HG03045 (cell line): ENCODE measurements at regions not wholly inside any gene's neighbourhood (a gene's known extent, or its start where the extent isn't known, plus 50 kb on each side); places are given as distances from the start of the nearest gene placed in this dataset.
"Not testable (repeated sequence)": the region's sequence is repeated elsewhere in the genome, so short reads cannot be mapped to it uniquely, and the experiment has no call there.

ENCODE experiments used
- ATAC-seq: cut with Tn5 transposase; IDR thresholded peaks from one replicate; pipeline ENCODE4 v1.9.1; 2021; ENCODE audit warnings: mild to moderate bottlenecking, moderate library complexity; ENCODE audit not compliant: unreplicated experiment

GRCh38 chr4:149211876-149212275 is 603.8 kb downstream of the IQCM start:
- no peak for ATAC-seq

- ATAC-seq, result no peak
Measured at GRCh38 chr4:149203256-149204001, 612.2 kb downstream of the IQCM start.

- no peak for ATAC-seq
Measured at GRCh38 chr4:149202117-149202516, 613.5 kb downstream of the IQCM start.

GRCh38 chr4:149199594-149199993 is 616.0 kb downstream of the IQCM start:
- ATAC-seq, result no peak

- ATAC-seq, result no peak
Measured at GRCh38 chr4:149194061-149194460, 621.6 kb downstream of the IQCM start.

- ATAC-seq, result no peak
Measured at GRCh38 chr4:149187726-149188125, 627.9 kb downstream of the IQCM start.

GRCh38 chr4:149183638-149184037 is 632.0 kb downstream of the IQCM start:
- ATAC-seq, result no peak

GRCh38 chr4:149181459-149181858 is 634.2 kb downstream of the IQCM start:
- ATAC-seq, result not testable (repeated sequence)

- no peak for ATAC-seq
Measured at GRCh38 chr4:149176039-149176438, 639.6 kb downstream of the IQCM start.

- no peak for ATAC-seq
Measured at GRCh38 chr4:149175549-149175948, 640.1 kb downstream of the IQCM start.

- no peak for ATAC-seq
Measured at GRCh38 chr4:149173241-149174013, 642.2 kb downstream of the IQCM start.

GRCh38 chr4:149168645-149169044 is 647.0 kb downstream of the IQCM start:
- ATAC-seq, result no peak

- no peak for ATAC-seq
Measured at GRCh38 chr4:149166876-149167275, 648.8 kb downstream of the IQCM start.

GRCh38 chr4:149166365-149166764 is 649.3 kb downstream of the IQCM start:
- ATAC-seq, result no peak

GRCh38 chr4:149164282-149164681 is 651.4 kb downstream of the IQCM start:
- ATAC-seq, result no peak

GRCh38 chr4:149161247-149161646 is 654.4 kb downstream of the IQCM start:
- no peak for ATAC-seq

- ATAC-seq, result no peak
Measured at GRCh38 chr4:149160370-149160769, 655.3 kb downstream of the IQCM start.

- ATAC-seq, result no peak
Measured at GRCh38 chr4:149158817-149159216, 656.8 kb downstream of the IQCM start.

GRCh38 chr4:149145803-149146202 is 669.8 kb downstream of the IQCM start:
- no peak for ATAC-seq

GRCh38 chr4:149144060-149144459 is 671.6 kb downstream of the IQCM start:
- ATAC-seq, result no peak

- ATAC-seq, result no peak
Measured at GRCh38 chr4:149141391-149141790, 674.3 kb downstream of the IQCM start.

GRCh38 chr4:149140841-149141240 is 674.8 kb downstream of the IQCM start:
- ATAC-seq, result no peak
